Activated B cell treated with CpG ODN at 0.5 μM for 24 hours (primary cell): ENCODE measurements at regions not wholly inside any gene's neighbourhood (a gene's known extent, or its start where the extent isn't known, plus 50 kb on each side); places are given as distances from the start of the nearest gene placed in this dataset.

Source experiments
- ATAC-seq: fragments of 200-7000 bp; cut with Tn5 transposase; one replicate; pipeline ENCODE4 v1.10.0; 2021; ENCODE audit warnings: low read depth, mild to moderate bottlenecking, moderate library complexity
- CTCF ChIA-PET: fragments of 350-600 bp; sonication (Branson Sonifier 250); formaldehyde crosslinking; loops from one replicate; lab custom pipeline; 2021; ENCODE audit warnings: antibody characterized with exemption; lab: Charles Lee
- POLR2A ChIA-PET: fragments of 350-600 bp; sonication (Branson Sonifier 250); formaldehyde crosslinking; loops from one replicate; lab custom pipeline; 2021; ENCODE audit warnings: antibody characterized with exemption; lab: Charles Lee
- DNase-seq: peaks from one replicate; pipeline ENCODE4 v3.0.0; 2022
- H3K27ac Mint-ChIP-seq: one replicate; pipeline ENCODE4 v1.8.0; 2020; ENCODE audit warnings: mixed read lengths
- H3K27me3 Mint-ChIP-seq: one replicate; pipeline ENCODE4 v1.8.0; 2021; ENCODE audit warnings: mixed read lengths
- H3K36me3 Mint-ChIP-seq: one replicate; pipeline ENCODE4 v1.8.0; 2021; ENCODE audit warnings: low read depth, mixed read lengths
- H3K4me1 Mint-ChIP-seq: one replicate; pipeline ENCODE4 v1.8.0; 2021; ENCODE audit warnings: mixed read lengths
- H3K4me3 Mint-ChIP-seq: one replicate; pipeline ENCODE4 v1.8.0; 2020; ENCODE audit warnings: mild to moderate bottlenecking, mixed read lengths
- H3K9me3 Mint-ChIP-seq: one replicate; pipeline ENCODE4 v1.8.0; 2020; ENCODE audit warnings: mixed read lengths
- CTCF ChIP-seq: fragments of 200-600 bp; IDR thresholded peaks from one replicate; pipeline ENCODE4 v1.8.0; 2022; ENCODE audit warnings: antibody characterized with exemption, mild to moderate bottlenecking
- intact Hi-C: fragments of 100-400 bp; cut with micrococcal nuclease; formaldehyde crosslinking; loops from one replicate; pipeline ENCODE4 v1.15.1; 2024

GRCh38 chr2:239660390-239661230 lies 259.8 kb upstream of the HDAC4 start:
- Mint-ChIP-seq H3K4me1 (no peaks in the 10 kb centered on the region), H3K36me3 (no peaks in the 10 kb centered on the region), H3K27ac (no peak overlapping the region), H3K27me3 (peaks cover 39% of the 10 kb centered on the region), H3K4me3 (no peak overlapping the region), H3K9me3 (no peaks in the 10 kb centered on the region)
- intact Hi-C loops = no loop called here
- ATAC-seq (no peak), DNase-seq (no peak)
- POLR2A ChIA-PET = no interaction called here
- TF ChIP-seq CTCF = no peak
- CTCF ChIA-PET = no interaction called here

- ChIA-PET CTCF (no interaction called here), POLR2A (no interaction called here)
- intact Hi-C loops = no loop called here
- Mint-ChIP-seq H3K27me3 (peaks cover 28% of the 10 kb centered on the region), H3K4me1 (no peaks in the 10 kb centered on the region), H3K9me3 (no peaks in the 10 kb centered on the region), H3K4me3 (no peak overlapping the region), H3K27ac (no peak overlapping the region), H3K36me3 (no peaks in the 10 kb centered on the region)
- TF ChIP-seq CTCF = no peak
- no peak for ATAC-seq
- no peak for DNase-seq
These were observed 257.2 kb upstream of the HDAC4 start for GRCh38 chr2:239657992-239658391.

- Mint-ChIP-seq H3K4me3 (no peak overlapping the region), H3K36me3 (no peaks in the 10 kb centered on the region), H3K4me1 (no peaks in the 10 kb centered on the region), H3K9me3 (no peaks in the 10 kb centered on the region), H3K27me3 (peaks cover 21% of the 10 kb centered on the region), H3K27ac (no peak overlapping the region)
- no peak for ATAC-seq
- intact Hi-C loops = no loop called here
- ChIA-PET POLR2A (no interaction called here), CTCF (no interaction called here)
- no peak for TF ChIP-seq CTCF
- DNase-seq = no peak
These were observed 256.4 kb upstream of the HDAC4 start for GRCh38 chr2:239657236-239657635.

- H3K36me3 Mint-ChIP-seq = no peaks in the 10 kb centered on the region
- CTCF ChIA-PET = no interaction called here
- no peak for TF ChIP-seq CTCF
- H3K27me3 Mint-ChIP-seq = peaks cover under 1% of the 10 kb centered on the region
- H3K9me3 Mint-ChIP-seq = no peaks in the 10 kb centered on the region
- H3K4me3 Mint-ChIP-seq = no peak overlapping the region
- DNase-seq (no peak), ATAC-seq (no peak)
- POLR2A ChIA-PET = no interaction called here
- intact Hi-C loops = no loop called here
- H3K27ac Mint-ChIP-seq = no peak overlapping the region
- no peaks in the 10 kb centered on the region for H3K4me1 Mint-ChIP-seq
These were observed 253.4 kb upstream of the HDAC4 start for GRCh38 chr2:239654266-239654665.

GRCh38 chr2:239651859-239652258 lies 251.0 kb upstream of the HDAC4 start:
- no peaks in the 10 kb centered on the region for H3K9me3 Mint-ChIP-seq
- no peak overlapping the region for H3K4me3 Mint-ChIP-seq
- ChIA-PET CTCF (no interaction called here), POLR2A (no interaction called here)
- DNase-seq (no peak), ATAC-seq (no peak)
- intact Hi-C loops = no loop called here
- no peaks in the 10 kb centered on the region for H3K36me3 Mint-ChIP-seq
- no peak for TF ChIP-seq CTCF
- peaks cover 11% of the 10 kb centered on the region for H3K27me3 Mint-ChIP-seq
- no peak overlapping the region for H3K27ac Mint-ChIP-seq
- no peaks in the 10 kb centered on the region for H3K4me1 Mint-ChIP-seq
